HFFc6 (cell line): ENCODE measurements at regions not wholly inside any gene's neighbourhood (a gene's known extent, or its start where the extent isn't known, plus 50 kb on each side); places are given as distances from the start of the nearest gene placed in this dataset.

Source experiments
- DNase-seq: peaks from one replicate; pipeline ENCODE4 v3.0.0-alpha.2; 2018
- H3K27ac Mint-ChIP-seq: 2 replicates; pipeline ENCODE4 v1.8.0; 2020; ENCODE audit warnings: mild to moderate bottlenecking, mixed read lengths
- H3K27me3 Mint-ChIP-seq: 2 replicates; pipeline ENCODE4 v1.8.0; 2021; ENCODE audit warnings: mild to moderate bottlenecking, moderate library complexity, mixed read lengths; ENCODE audit not compliant: insufficient read depth
- H3K36me3 Mint-ChIP-seq: 2 replicates; pipeline ENCODE4 v1.8.0; 2021; ENCODE audit warnings: low read depth, mixed read lengths
- H3K4me1 Mint-ChIP-seq: 2 replicates; pipeline ENCODE4 v1.8.0; 2020; ENCODE audit warnings: low read depth, mixed read lengths
- H3K4me3 Mint-ChIP-seq: 2 replicates; pipeline ENCODE4 v1.8.0; 2020; ENCODE audit warnings: mild to moderate bottlenecking, moderate library complexity, mixed read lengths
- H3K9me3 Mint-ChIP-seq: 2 replicates; pipeline ENCODE4 v1.8.0; 2020; ENCODE audit warnings: mild to moderate bottlenecking, mixed read lengths
- CTCF ChIP-seq: fragments of 200-600 bp; sonication (generic); IDR thresholded peaks from 2 replicates; pipeline ENCODE4 v1.5.0; 2021; ENCODE audit warnings: antibody characterized with exemption, mild to moderate bottlenecking

GRCh38 chr5:124054564-124054963 is 542.6 kb downstream of the CSNK1G3 start:
- Mint-ChIP-seq H3K36me3 (no peaks in the 10 kb centered on the region), H3K27me3 (no peaks in the 10 kb centered on the region; the same call in 1 of the 2 replicates), H3K27ac (no peak overlapping the region), H3K9me3 (no peaks in the 10 kb centered on the region), H3K4me1 (no peaks in the 10 kb centered on the region), H3K4me3 (no peak overlapping the region)
- no peak for TF ChIP-seq CTCF
- DNase-seq, result no peak

GRCh38 chr5:124053340-124053739 is 541.4 kb downstream of the CSNK1G3 start:
- no peak overlapping the region for H3K27ac Mint-ChIP-seq
- no peaks in the 10 kb centered on the region for H3K9me3 Mint-ChIP-seq
- H3K27me3 Mint-ChIP-seq, result no peaks in the 10 kb centered on the region; the same call in 1 of the 2 replicates
- H3K4me1 Mint-ChIP-seq, result no peaks in the 10 kb centered on the region
- no peaks in the 10 kb centered on the region for H3K36me3 Mint-ChIP-seq
- TF ChIP-seq CTCF, result no peak
- DNase-seq, result no peak
- no peak overlapping the region for H3K4me3 Mint-ChIP-seq

- no peaks in the 10 kb centered on the region for H3K36me3 Mint-ChIP-seq
- H3K9me3 Mint-ChIP-seq, result no peaks in the 10 kb centered on the region
- no peaks in the 10 kb centered on the region; the same call in 1 of the 2 replicates for H3K27me3 Mint-ChIP-seq
- no peak for DNase-seq
- H3K27ac Mint-ChIP-seq, result no peak overlapping the region
- no peak for TF ChIP-seq CTCF
- H3K4me3 Mint-ChIP-seq, result no peak overlapping the region
- H3K4me1 Mint-ChIP-seq, result no peaks in the 10 kb centered on the region
Measured at GRCh38 chr5:124052201-124052600, 540.2 kb downstream of the CSNK1G3 start.

- Mint-ChIP-seq H3K36me3 (no peaks in the 10 kb centered on the region), H3K9me3 (no peaks in the 10 kb centered on the region), H3K4me1 (no peaks in the 10 kb centered on the region), H3K4me3 (no peak overlapping the region), H3K27me3 (no peaks in the 10 kb centered on the region; the same call in 1 of the 2 replicates), H3K27ac (no peak overlapping the region)
- DNase-seq, result no peak
- TF ChIP-seq CTCF, result no peak
Measured at GRCh38 chr5:124050120-124050770, 538.3 kb downstream of the CSNK1G3 start.

GRCh38 chr5:124045412-124045811 is 533.4 kb downstream of the CSNK1G3 start:
- TF ChIP-seq CTCF, result no peak
- DNase-seq, result no peak
- Mint-ChIP-seq H3K4me3 (no peak overlapping the region), H3K36me3 (no peaks in the 10 kb centered on the region), H3K9me3 (no peaks in the 10 kb centered on the region), H3K27me3 (no peaks in the 10 kb centered on the region; the same call in none of the 2 replicates), H3K4me1 (no peaks in the 10 kb centered on the region), H3K27ac (no peak overlapping the region)
